ENCODE measurements at regions not wholly inside any gene's neighbourhood (a gene's known extent, or its start where the extent isn't known, plus 50 kb on each side); places are given as distances from the start of the nearest gene placed in this dataset.
"Not testable (repeated sequence)": the region's sequence is repeated elsewhere in the genome, so short reads cannot be mapped to it uniquely, and the experiment has no call there.

GRCh38 chr21:31798842-31799704, 67.2 kb upstream of the SCAF4 start:
- no peaks in the 10 kb centered on the region for H3K36me3 Mint-ChIP-seq
- H3K79me2 ChIP-seq (ENCODE audit: low read depth) = no peaks in the 10 kb centered on the region
- no peaks in the 10 kb centered on the region for H3K27me3 ChIP-seq
- peak overlapping the region; percentile 74 for H3K27ac Mint-ChIP-seq
- H3K4me3 ChIP-seq = no peak overlapping the region
- no peak for DNase-seq (ENCODE audit: low spot score)
- no peaks in the 10 kb centered on the region for H3F3A ChIP-seq (ENCODE audit: low read depth)
- no peak overlapping the region for H2AFZ ChIP-seq (replicated peaks)
- H3K9ac ChIP-seq = no peak overlapping the region
- TF ChIP-seq EZH2 (IDR thresholded peaks at IDR 0.05) (no peak), EZH2phosphoT487 (IDR thresholded peaks at IDR 0.05) (no peak), CTCF (IDR thresholded peaks at IDR 0.05) (no peak)
- H3K4me1 ChIP-seq = peaks cover 9% of the 10 kb centered on the region
- H3K4me2 ChIP-seq = no peak overlapping the region
- H4K20me1 ChIP-seq (ENCODE audit: low read depth) = no peaks in the 10 kb centered on the region
- H3K27me3 Mint-ChIP-seq (ENCODE audit: insufficient read depth, low read depth) = peaks cover 4% of the 10 kb centered on the region
- no peak overlapping the region for H3K27ac ChIP-seq
- H3K4me1 Mint-ChIP-seq = peaks cover 41% of the 10 kb centered on the region
- H3K36me3 ChIP-seq = no peaks in the 10 kb centered on the region
- no peaks in the 10 kb centered on the region for H3K9me3 ChIP-seq (ENCODE audit: low read depth)
- H3K9me3 Mint-ChIP-seq = no peaks in the 10 kb centered on the region
- no peak overlapping the region for H3K4me3 Mint-ChIP-seq

GRCh38 chr21:31795992-31796391, 64.1 kb upstream of the SCAF4 start:
- peaks cover 2% of the 10 kb centered on the region for H3F3A ChIP-seq (ENCODE audit: low read depth)
- no peak overlapping the region for H3K4me3 ChIP-seq
- no peaks in the 10 kb centered on the region for H3K36me3 ChIP-seq
- TF ChIP-seq EZH2phosphoT487 (IDR thresholded peaks at IDR 0.05) (no peak), EZH2 (IDR thresholded peaks at IDR 0.05) (no peak), CTCF (IDR thresholded peaks at IDR 0.05) (no peak)
- Mint-ChIP-seq H3K27me3 (ENCODE audit: insufficient read depth, low read depth) (peaks cover 3% of the 10 kb centered on the region), H3K27ac (no peak overlapping the region), H3K4me1 (peaks cover 27% of the 10 kb centered on the region), H3K4me3 (no peak overlapping the region), H3K9me3 (no peaks in the 10 kb centered on the region), H3K36me3 (no peaks in the 10 kb centered on the region)
- no peak overlapping the region for H3K27ac ChIP-seq
- no peaks in the 10 kb centered on the region for H3K9me3 ChIP-seq (ENCODE audit: low read depth)
- H3K27me3 ChIP-seq = no peaks in the 10 kb centered on the region
- H4K20me1 ChIP-seq (ENCODE audit: low read depth) = no peaks in the 10 kb centered on the region
- DNase-seq (ENCODE audit: low spot score) = no peak
- no peak overlapping the region for H2AFZ ChIP-seq (replicated peaks)
- no peaks in the 10 kb centered on the region for H3K79me2 ChIP-seq (ENCODE audit: low read depth)
- H3K4me1 ChIP-seq = peaks cover 16% of the 10 kb centered on the region
- no peak overlapping the region for H3K4me2 ChIP-seq
- H3K9ac ChIP-seq = no peak overlapping the region

- H4K20me1 ChIP-seq (ENCODE audit: low read depth); H3K4me3 ChIP-seq; H3K36me3 ChIP-seq; H3K27ac Mint-ChIP-seq; H3K4me3 Mint-ChIP-seq; H2AFZ ChIP-seq (replicated peaks); H3K4me1 ChIP-seq; H3K9me3 ChIP-seq (ENCODE audit: low read depth); H3K27me3 Mint-ChIP-seq (ENCODE audit: insufficient read depth, low read depth); H3K27ac ChIP-seq; H3K36me3 Mint-ChIP-seq; H3K9ac ChIP-seq; DNase-seq (ENCODE audit: low spot score); H3K4me1 Mint-ChIP-seq; H3K27me3 ChIP-seq; H3K4me2 ChIP-seq; H3K79me2 ChIP-seq (ENCODE audit: low read depth); H3F3A ChIP-seq (ENCODE audit: low read depth): not testable (repeated sequence)
- peaks cover 10% of the 10 kb centered on the region for H3K9me3 Mint-ChIP-seq
Observed at GRCh38 chr21:31790420-31790819, 58.5 kb upstream of the SCAF4 start.

DNA sequence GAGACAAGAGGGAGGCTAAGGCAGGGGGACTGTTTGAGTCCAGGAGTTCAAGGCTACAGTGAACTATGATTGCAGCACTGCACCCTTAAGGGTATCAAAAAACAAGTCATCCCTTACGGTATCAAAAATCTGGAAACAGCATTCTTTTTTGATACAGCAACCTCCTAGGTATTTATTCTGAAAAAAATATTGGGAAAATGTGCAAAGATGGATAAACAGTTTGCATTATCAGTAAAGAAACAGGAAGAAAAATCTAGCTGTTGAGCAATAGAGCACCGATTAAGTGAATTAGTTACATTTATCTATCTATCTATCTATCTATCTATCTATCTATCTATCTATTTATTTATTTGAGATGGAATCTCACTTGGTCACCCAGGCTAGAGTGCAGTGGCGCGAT, 56.7 kb upstream of the SCAF4 start:
- H3K27ac ChIP-seq = no peak overlapping the region
- Mint-ChIP-seq H3K36me3 (no peaks in the 10 kb centered on the region), H3K9me3 (peaks cover 10% of the 10 kb centered on the region), H3K4me1 (no peaks in the 10 kb centered on the region), H3K4me3 (no peak overlapping the region), H3K27me3 (ENCODE audit: insufficient read depth, low read depth) (no peaks in the 10 kb centered on the region), H3K27ac (no peak overlapping the region)
- no peaks in the 10 kb centered on the region for H3K36me3 ChIP-seq
- peaks cover 7% of the 10 kb centered on the region for H3K4me1 ChIP-seq
- H3K79me2 ChIP-seq (ENCODE audit: low read depth) = no peaks in the 10 kb centered on the region
- H3K27me3 ChIP-seq = no peaks in the 10 kb centered on the region
- H3K4me2 ChIP-seq = no peak overlapping the region
- no peak for DNase-seq (ENCODE audit: low spot score)
- no peak overlapping the region for H2AFZ ChIP-seq (replicated peaks)
- peaks cover 2% of the 10 kb centered on the region for H3F3A ChIP-seq (ENCODE audit: low read depth)
- no peak overlapping the region for H3K4me3 ChIP-seq
- no peaks in the 10 kb centered on the region for H4K20me1 ChIP-seq (ENCODE audit: low read depth)
- H3K9me3 ChIP-seq (ENCODE audit: low read depth) = no peaks in the 10 kb centered on the region
- H3K9ac ChIP-seq = no peak overlapping the region
- TF ChIP-seq EZH2 (IDR thresholded peaks at IDR 0.05) (no peak), EZH2phosphoT487 (IDR thresholded peaks at IDR 0.05) (no peak), CTCF (IDR thresholded peaks at IDR 0.05) (no peak)

DNA sequence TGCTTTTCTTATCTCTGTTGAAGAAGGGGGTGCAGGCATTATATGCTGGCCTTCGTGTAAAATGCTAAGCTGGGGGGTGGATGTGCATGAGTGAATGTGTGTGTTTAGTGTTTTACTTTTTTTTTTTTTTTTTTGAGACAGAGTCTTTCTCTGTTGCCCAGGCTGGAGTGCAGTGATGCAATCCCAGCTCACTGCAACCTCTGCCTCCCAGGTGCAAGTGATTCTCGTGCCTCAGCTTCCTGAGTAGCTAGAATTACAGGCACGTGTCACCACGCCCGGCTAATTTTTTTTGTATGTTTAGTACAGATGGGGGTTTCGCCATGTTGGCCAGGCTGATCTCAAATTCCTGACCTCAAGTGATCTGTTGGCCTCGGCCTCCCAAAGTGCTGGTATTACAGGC, 55.8 kb upstream of the SCAF4 start:
- not testable (repeated sequence) for H3K4me3 ChIP-seq; H3K27ac Mint-ChIP-seq; H3K36me3 ChIP-seq; H3K27ac ChIP-seq; H3K79me2 ChIP-seq (ENCODE audit: low read depth); H2AFZ ChIP-seq (replicated peaks); DNase-seq (ENCODE audit: low spot score); H3K9ac ChIP-seq; H4K20me1 ChIP-seq (ENCODE audit: low read depth); H3K27me3 ChIP-seq; H3K36me3 Mint-ChIP-seq; H3K4me1 ChIP-seq; H3K4me3 Mint-ChIP-seq; H3K4me2 ChIP-seq; H3K27me3 Mint-ChIP-seq (ENCODE audit: insufficient read depth, low read depth); H3F3A ChIP-seq (ENCODE audit: low read depth); H3K9me3 ChIP-seq (ENCODE audit: low read depth); H3K4me1 Mint-ChIP-seq
- peaks cover 10% of the 10 kb centered on the region for H3K9me3 Mint-ChIP-seq
